ENCODE measurements at regions not wholly inside any gene's neighbourhood (a gene's known extent, or its start where the extent isn't known, plus 50 kb on each side); places are given as distances from the start of the nearest gene placed in this dataset.

DNA sequence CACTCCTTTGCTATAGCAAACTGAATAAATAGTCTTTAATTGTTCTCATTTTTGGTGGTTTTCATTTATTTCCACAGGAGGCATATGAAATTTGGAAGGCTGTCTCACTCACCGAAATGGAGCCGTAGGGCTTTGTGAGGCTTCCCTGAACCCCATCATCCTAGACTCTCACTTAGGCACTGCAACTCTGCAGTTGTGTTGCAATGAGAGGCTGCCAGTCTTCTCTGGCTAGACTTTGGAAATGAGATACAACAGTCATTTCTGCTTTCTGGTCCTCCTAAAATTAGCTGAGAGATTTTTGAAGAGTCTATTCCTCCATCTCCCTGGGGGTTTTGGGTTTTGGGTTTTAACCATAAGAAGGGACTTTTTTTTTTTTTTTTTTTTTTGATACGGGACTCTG is 146.5 kb downstream of the SH3BGRL start:
- no peak overlapping the region for H3K9ac ChIP-seq (ENCODE audit: low read length)
- H3K9me2 ChIP-seq (ENCODE audit: insufficient read depth, low read length), result no peaks in the 10 kb centered on the region
- no peak overlapping the region for H3K4me2 ChIP-seq (ENCODE audit: low read length)
- H3K79me2 ChIP-seq (replicated peaks; ENCODE audit: insufficient read depth, low read length), result no peaks in the 10 kb centered on the region
- no peak overlapping the region for H2AFZ ChIP-seq (ENCODE audit: low read depth, low read length)
- H3K4me3 ChIP-seq (ENCODE audit: low read length), result no peak overlapping the region
- no peaks in the 10 kb centered on the region for H3K9me3 ChIP-seq (ENCODE audit: low read length)
- no peaks in the 10 kb centered on the region for H4K20me1 ChIP-seq (ENCODE audit: insufficient read depth)
- H3K27me3 ChIP-seq (ENCODE audit: insufficient read depth, low read depth, low read length), result no peaks in the 10 kb centered on the region
- no peak overlapping the region for H3K27ac ChIP-seq (ENCODE audit: low read length)
- no peak for TF ChIP-seq POLR2AphosphoS5 (IDR thresholded peaks at IDR 0.05)
- no peak for TF ChIP-seq TAF1 (IDR thresholded peaks at IDR 0.05; ENCODE audit: low read depth)
- TF ChIP-seq RAD21 (conservative IDR thresholded peaks at IDR 0.05), result no peak
- TF ChIP-seq EP300 (conservative IDR thresholded peaks at IDR 0.05; ENCODE audit: poor library complexity, severe bottlenecking), result no peak
- no peak for TF ChIP-seq REST (IDR thresholded peaks at IDR 0.05; ENCODE audit: borderline replicate concordance)
- TF ChIP-seq, protein P1, sequence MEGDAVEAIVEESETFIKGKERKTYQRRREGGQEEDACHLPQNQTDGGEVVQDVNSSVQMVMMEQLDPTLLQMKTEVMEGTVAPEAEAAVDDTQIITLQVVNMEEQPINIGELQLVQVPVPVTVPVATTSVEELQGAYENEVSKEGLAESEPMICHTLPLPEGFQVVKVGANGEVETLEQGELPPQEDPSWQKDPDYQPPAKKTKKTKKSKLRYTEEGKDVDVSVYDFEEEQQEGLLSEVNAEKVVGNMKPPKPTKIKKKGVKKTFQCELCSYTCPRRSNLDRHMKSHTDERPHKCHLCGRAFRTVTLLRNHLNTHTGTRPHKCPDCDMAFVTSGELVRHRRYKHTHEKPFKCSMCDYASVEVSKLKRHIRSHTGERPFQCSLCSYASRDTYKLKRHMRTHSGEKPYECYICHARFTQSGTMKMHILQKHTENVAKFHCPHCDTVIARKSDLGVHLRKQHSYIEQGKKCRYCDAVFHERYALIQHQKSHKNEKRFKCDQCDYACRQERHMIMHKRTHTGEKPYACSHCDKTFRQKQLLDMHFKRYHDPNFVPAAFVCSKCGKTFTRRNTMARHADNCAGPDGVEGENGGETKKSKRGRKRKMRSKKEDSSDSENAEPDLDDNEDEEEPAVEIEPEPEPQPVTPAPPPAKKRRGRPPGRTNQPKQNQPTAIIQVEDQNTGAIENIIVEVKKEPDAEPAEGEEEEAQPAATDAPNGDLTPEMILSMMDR (IDR thresholded peaks at IDR 0.05; ENCODE audit: poor library complexity, severe bottlenecking), result no peak
- TF ChIP-seq MXI1 (conservative IDR thresholded peaks at IDR 0.05; ENCODE audit: poor library complexity, severe bottlenecking), result no peak
- no peak for TF ChIP-seq SMC3 (conservative IDR thresholded peaks at IDR 0.05; ENCODE audit: poor library complexity)
- no peak for TF ChIP-seq EZH2 (IDR thresholded peaks at IDR 0.05; ENCODE audit: borderline replicate concordance, insufficient read depth, low read length, poor library complexity, severe bottlenecking)
- H3F3A ChIP-seq (ENCODE audit: insufficient read depth, low read length, poor library complexity, severe bottlenecking), result no peaks in the 10 kb centered on the region
- no peaks in the 10 kb centered on the region for H3K36me3 ChIP-seq (ENCODE audit: insufficient read depth, low read length)

DNA sequence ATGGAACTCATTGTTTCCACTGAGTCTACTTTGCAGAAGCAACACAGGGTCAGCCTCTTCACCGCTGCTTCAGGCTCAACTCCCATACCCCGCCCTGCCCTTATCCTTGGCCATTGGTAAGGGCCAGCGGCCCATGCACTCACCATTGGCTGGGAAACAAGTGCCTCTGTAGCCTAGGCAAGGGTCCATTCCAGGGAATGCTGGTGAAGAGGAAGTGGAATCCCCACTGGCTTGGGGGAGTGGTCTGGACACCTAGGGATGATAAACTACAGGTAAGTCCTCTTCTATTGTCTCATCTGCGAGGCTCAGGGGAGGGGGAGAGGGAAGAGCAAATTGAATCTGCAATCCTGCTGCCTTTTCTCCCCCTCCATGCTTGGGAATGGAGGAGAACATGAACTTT is 153.1 kb downstream of the SH3BGRL start:
- no peaks in the 10 kb centered on the region for H3F3A ChIP-seq (ENCODE audit: insufficient read depth, low read length, poor library complexity, severe bottlenecking)
- no peak overlapping the region for H3K9ac ChIP-seq (ENCODE audit: low read length)
- no peaks in the 10 kb centered on the region for H3K79me2 ChIP-seq (replicated peaks; ENCODE audit: insufficient read depth, low read length)
- H3K9me3 ChIP-seq (ENCODE audit: low read length), result no peaks in the 10 kb centered on the region
- no peak for TF ChIP-seq TAF1 (IDR thresholded peaks at IDR 0.05; ENCODE audit: low read depth)
- no peak for TF ChIP-seq REST (IDR thresholded peaks at IDR 0.05; ENCODE audit: borderline replicate concordance)
- no peaks in the 10 kb centered on the region for H3K36me3 ChIP-seq (ENCODE audit: insufficient read depth, low read length)
- no peak overlapping the region for H3K4me2 ChIP-seq (ENCODE audit: low read length)
- H3K9me2 ChIP-seq (ENCODE audit: insufficient read depth, low read length), result no peaks in the 10 kb centered on the region
- no peak overlapping the region for H3K4me3 ChIP-seq (ENCODE audit: low read length)
- H3K27ac ChIP-seq (ENCODE audit: low read length), result no peak overlapping the region
- H3K27me3 ChIP-seq (ENCODE audit: insufficient read depth, low read depth, low read length), result no peaks in the 10 kb centered on the region
- no peak overlapping the region for H2AFZ ChIP-seq (ENCODE audit: low read depth, low read length)
- no peaks in the 10 kb centered on the region for H4K20me1 ChIP-seq (ENCODE audit: insufficient read depth)

All from neural cell (in vitro differentiated cells).